ENCODE measurements at regions not wholly inside any gene's neighbourhood (a gene's known extent, or its start where the extent isn't known, plus 50 kb on each side); places are given as distances from the start of the nearest gene placed in this dataset.
"Not testable (repeated sequence)": the region's sequence is repeated elsewhere in the genome, so short reads cannot be mapped to it uniquely, and the experiment has no call there.

DNA sequence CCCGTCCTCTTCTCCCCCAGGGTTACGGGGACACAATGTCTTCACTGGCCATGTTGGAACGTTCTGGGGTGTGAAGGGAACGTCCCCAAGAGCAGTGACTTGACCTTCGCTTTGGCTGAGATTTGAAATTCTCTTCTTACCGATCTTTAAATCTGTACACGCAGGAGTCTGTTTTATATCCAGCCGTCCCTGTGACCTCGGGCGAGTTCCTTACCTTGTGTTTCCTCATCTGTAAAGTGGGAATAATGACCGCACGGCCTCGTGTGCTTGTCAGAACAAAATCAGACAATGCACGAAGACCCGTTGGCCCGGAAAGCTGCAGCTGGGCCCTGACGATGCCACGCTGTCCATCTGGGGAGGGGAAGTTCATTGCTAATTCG, 454.3 kb downstream of the PREX1 start:
- Mint-ChIP-seq H3K9me3 (0 out of 2 replicates have a peak, but pooled peaks cover 4% of the 10 kb centered on the region), H3K27me3 (ENCODE audit: low read depth) (peaks cover 4% of the 10 kb centered on the region; the same call in 1 of the 2 replicates), H3K36me3 (no peaks in the 10 kb centered on the region), H3K27ac (peak overlapping the region; percentile 33; the same call in 1 of the 2 replicates), H3K4me1 (peaks cover 50% of the 10 kb centered on the region), H3K4me3 (no peak overlapping the region)
- no peak for TF ChIP-seq CREM (CRISPR knock-in tag; IDR thresholded peaks at IDR 0.05)
- TF ChIP-seq, protein P1, sequence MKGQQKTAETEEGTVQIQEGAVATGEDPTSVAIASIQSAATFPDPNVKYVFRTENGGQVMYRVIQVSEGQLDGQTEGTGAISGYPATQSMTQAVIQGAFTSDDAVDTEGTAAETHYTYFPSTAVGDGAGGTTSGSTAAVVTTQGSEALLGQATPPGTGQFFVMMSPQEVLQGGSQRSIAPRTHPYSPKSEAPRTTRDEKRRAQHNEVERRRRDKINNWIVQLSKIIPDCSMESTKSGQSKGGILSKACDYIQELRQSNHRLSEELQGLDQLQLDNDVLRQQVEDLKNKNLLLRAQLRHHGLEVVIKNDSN (CRISPR knock-in tag; IDR thresholded peaks at IDR 0.05) = no peak
- no peak for TF ChIP-seq RORB (CRISPR knock-in tag; IDR thresholded peaks at IDR 0.05)
- TF ChIP-seq GRHL2 (CRISPR knock-in tag; IDR thresholded peaks at IDR 0.05; ENCODE audit: insufficient replicate concordance, severe bottlenecking) = no peak
- TF ChIP-seq, protein P2, sequence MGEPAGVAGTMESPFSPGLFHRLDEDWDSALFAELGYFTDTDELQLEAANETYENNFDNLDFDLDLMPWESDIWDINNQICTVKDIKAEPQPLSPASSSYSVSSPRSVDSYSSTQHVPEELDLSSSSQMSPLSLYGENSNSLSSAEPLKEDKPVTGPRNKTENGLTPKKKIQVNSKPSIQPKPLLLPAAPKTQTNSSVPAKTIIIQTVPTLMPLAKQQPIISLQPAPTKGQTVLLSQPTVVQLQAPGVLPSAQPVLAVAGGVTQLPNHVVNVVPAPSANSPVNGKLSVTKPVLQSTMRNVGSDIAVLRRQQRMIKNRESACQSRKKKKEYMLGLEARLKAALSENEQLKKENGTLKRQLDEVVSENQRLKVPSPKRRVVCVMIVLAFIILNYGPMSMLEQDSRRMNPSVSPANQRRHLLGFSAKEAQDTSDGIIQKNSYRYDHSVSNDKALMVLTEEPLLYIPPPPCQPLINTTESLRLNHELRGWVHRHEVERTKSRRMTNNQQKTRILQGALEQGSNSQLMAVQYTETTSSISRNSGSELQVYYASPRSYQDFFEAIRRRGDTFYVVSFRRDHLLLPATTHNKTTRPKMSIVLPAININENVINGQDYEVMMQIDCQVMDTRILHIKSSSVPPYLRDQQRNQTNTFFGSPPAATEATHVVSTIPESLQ (CRISPR knock-in tag; IDR thresholded peaks at IDR 0.05) = no peak
- TF ChIP-seq ZBTB21 (CRISPR knock-in tag; IDR thresholded peaks at IDR 0.05; ENCODE audit: borderline replicate concordance) = no peak
- TF ChIP-seq, protein P3, sequence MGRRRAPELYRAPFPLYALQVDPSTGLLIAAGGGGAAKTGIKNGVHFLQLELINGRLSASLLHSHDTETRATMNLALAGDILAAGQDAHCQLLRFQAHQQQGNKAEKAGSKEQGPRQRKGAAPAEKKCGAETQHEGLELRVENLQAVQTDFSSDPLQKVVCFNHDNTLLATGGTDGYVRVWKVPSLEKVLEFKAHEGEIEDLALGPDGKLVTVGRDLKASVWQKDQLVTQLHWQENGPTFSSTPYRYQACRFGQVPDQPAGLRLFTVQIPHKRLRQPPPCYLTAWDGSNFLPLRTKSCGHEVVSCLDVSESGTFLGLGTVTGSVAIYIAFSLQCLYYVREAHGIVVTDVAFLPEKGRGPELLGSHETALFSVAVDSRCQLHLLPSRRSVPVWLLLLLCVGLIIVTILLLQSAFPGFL (CRISPR knock-in tag; IDR thresholded peaks at IDR 0.05; ENCODE audit: borderline replicate concordance) = no peak
- TF ChIP-seq ATF1 (CRISPR knock-in tag; IDR thresholded peaks at IDR 0.05) = no peak
- TF ChIP-seq, protein P4, sequence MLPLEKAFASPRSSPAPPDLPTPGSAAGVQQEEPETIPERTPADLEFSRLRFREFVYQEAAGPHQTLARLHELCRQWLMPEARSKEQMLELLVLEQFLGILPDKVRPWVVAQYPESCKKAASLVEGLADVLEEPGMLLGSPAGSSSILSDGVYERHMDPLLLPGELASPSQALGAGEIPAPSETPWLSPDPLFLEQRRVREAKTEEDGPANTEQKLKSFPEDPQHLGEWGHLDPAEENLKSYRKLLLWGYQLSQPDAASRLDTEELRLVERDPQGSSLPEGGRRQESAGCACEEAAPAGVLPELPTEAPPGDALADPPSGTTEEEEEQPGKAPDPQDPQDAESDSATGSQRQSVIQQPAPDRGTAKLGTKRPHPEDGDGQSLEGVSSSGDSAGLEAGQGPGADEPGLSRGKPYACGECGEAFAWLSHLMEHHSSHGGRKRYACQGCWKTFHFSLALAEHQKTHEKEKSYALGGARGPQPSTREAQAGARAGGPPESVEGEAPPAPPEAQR (CRISPR knock-in tag; IDR thresholded peaks at IDR 0.05) = no peak
- TF ChIP-seq ESRRA (CRISPR knock-in tag; IDR thresholded peaks at IDR 0.05; ENCODE audit: borderline replicate concordance) = no peak
- no peak for TF ChIP-seq NFE2L1 (CRISPR knock-in tag; IDR thresholded peaks at IDR 0.05)
- TF ChIP-seq FOXK1 (CRISPR knock-in tag; IDR thresholded peaks at IDR 0.05) = no peak
- no peak for ATAC-seq
- DNase-seq (ENCODE audit: low spot score) = no peak
- CTCF ChIA-PET = interaction anchor here (0.9 to 1.5 kb wide), 6 partner anchors 15 to 247 kb away, joined by 3 to 11 read pairs (median 4); no protein-coding TSS in a partner anchor
- POLR2A ChIA-PET = no interaction called here

DNA sequence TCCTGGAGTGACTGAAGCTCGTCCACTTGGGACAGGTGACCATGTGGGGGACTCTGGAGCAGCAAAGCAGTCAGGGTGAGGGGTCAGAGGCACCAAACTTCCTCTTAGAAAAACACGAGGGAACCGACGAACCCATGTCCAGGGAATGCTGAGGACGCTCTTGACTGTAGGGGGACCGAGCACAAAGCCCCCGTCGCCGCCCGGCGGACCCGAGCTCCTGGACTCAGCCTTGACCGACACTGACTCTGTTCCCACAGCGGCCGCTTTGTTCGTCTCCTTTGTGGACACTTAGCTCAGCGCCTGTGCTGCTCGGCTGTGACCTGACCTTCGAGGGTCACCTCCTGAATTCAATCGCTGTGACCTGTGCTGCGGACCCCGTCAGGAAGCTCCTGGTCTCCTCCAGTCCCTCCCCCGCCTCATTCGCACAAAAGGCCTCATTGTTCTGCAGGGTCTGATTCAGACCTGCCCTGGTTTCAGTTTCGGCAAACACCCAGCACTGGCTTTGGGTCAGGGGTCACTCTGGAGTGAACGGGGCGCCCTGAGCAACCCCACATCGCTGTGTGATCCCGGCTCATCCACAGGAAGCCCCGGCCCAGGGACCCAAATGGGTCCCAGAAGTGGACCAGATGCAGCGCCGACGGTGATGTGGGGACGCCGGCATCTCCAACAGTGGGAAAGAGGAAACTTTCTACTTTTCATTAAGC, 454.8 kb downstream of the PREX1 start:
- H3K27me3 Mint-ChIP-seq (ENCODE audit: low read depth); POLR2A ChIA-PET; H3K9me3 Mint-ChIP-seq; H3K36me3 Mint-ChIP-seq; H3K4me3 Mint-ChIP-seq; H3K27ac Mint-ChIP-seq: not testable (repeated sequence)
- ATAC-seq (peak; percentile 40), DNase-seq (ENCODE audit: low spot score) (peak; percentile 24)
- H3K4me1 Mint-ChIP-seq = peaks cover 50% of the 10 kb centered on the region
- CTCF ChIA-PET = interaction anchor here (1.5 kb wide), 1 partner anchor 247 kb away, joined by 11 read pairs; no protein-coding TSS in a partner anchor
- peak; percentile 71; the same call in 1 of the 2 replicates for TF ChIP-seq GABPB1 (CRISPR knock-in tag; IDR thresholded peaks at IDR 0.05)

DNA sequence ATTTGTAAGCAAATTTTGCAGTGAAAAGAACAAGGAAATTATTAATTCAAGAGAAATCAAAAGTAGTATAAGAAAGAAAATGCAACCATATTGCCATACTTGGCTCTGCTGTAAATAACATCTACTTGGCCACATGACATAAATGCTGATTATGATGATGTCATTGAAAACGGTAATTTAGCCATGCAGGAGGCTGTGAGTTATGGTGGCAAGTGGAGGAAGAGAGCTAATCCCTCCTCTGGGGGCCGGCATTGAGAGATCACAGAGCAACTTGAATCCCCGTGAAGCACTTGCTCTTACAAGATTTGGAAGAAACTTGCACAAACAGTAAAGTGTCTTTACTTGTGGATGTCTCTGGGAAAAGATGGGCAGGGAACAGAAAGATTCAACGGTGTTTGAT, 456.6 kb downstream of the PREX1 start:
- TF ChIP-seq ZNF416 (CRISPR knock-in tag; IDR thresholded peaks at IDR 0.05) = no peak
- TF ChIP-seq, protein P5, sequence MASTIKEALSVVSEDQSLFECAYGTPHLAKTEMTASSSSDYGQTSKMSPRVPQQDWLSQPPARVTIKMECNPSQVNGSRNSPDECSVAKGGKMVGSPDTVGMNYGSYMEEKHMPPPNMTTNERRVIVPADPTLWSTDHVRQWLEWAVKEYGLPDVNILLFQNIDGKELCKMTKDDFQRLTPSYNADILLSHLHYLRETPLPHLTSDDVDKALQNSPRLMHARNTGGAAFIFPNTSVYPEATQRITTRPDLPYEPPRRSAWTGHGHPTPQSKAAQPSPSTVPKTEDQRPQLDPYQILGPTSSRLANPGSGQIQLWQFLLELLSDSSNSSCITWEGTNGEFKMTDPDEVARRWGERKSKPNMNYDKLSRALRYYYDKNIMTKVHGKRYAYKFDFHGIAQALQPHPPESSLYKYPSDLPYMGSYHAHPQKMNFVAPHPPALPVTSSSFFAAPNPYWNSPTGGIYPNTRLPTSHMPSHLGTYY (CRISPR knock-in tag; IDR thresholded peaks at IDR 0.05) = no peak
- TF ChIP-seq PRRX2 (CRISPR knock-in tag; IDR thresholded peaks at IDR 0.05) = no peak
- no peak for TF ChIP-seq MYBL2 (CRISPR knock-in tag; IDR thresholded peaks at IDR 0.05)
- no peak for TF ChIP-seq TCF7 (CRISPR knock-in tag; IDR thresholded peaks at IDR 0.05; ENCODE audit: low read depth)
- no peak for TF ChIP-seq NFATC4 (CRISPR knock-in tag; IDR thresholded peaks at IDR 0.05)
- TF ChIP-seq NFYB (CRISPR knock-in tag; conservative IDR thresholded peaks at IDR 0.05; ENCODE audit: low read depth) = no peak
- TF ChIP-seq FOXK1 (CRISPR knock-in tag; IDR thresholded peaks at IDR 0.05) = no peak
- TF ChIP-seq NR2C2 (CRISPR knock-in tag; IDR thresholded peaks at IDR 0.05) = no peak
- ChIA-PET CTCF (no interaction called here), POLR2A (no interaction called here)
- Mint-ChIP-seq H3K9me3 (peaks cover 10% of the 10 kb centered on the region), H3K27me3 (ENCODE audit: low read depth) (peaks cover 7% of the 10 kb centered on the region; the same call in 1 of the 2 replicates), H3K4me3 (no peak overlapping the region), H3K27ac (no peak overlapping the region), H3K36me3 (no peaks in the 10 kb centered on the region), H3K4me1 (peaks cover 47% of the 10 kb centered on the region)
- DNase-seq (ENCODE audit: low spot score) = no peak
- ATAC-seq = no peak

DNA sequence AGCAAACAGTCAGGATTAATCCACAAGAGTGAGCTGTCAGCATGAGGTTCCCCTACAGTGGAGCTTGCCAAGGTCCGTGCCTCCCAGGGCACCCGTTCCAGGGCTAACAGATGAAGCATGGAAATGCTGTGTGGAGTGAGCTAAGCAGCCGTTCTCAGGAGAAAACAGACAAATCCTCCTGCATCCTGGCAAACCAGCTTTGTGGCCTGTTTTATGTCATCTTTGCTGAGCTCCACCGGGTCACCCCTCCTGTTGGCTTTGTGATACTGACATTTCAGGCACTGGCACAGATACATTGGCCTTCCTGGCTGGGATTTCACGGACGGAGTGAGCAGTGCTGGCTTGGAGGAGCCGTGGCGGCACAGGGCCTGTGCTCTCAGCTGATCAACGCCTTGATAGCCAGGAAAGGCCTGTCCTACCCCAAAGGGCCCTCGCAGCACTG, 459.2 kb downstream of the PREX1 start:
- Mint-ChIP-seq H3K27me3 (ENCODE audit: low read depth) (peaks cover 11% of the 10 kb centered on the region; the same call in 1 of the 2 replicates), H3K4me1 (peaks cover 23% of the 10 kb centered on the region), H3K9me3 (peaks cover 23% of the 10 kb centered on the region)
- H3K4me3 Mint-ChIP-seq; DNase-seq (ENCODE audit: low spot score); ATAC-seq; H3K27ac Mint-ChIP-seq; POLR2A ChIA-PET; H3K36me3 Mint-ChIP-seq; CTCF ChIA-PET: not testable (repeated sequence)
